KMS-11 (cell line): ENCODE measurements at regions not wholly inside any gene's neighbourhood (a gene's known extent, or its start where the extent isn't known, plus 50 kb on each side); places are given as distances from the start of the nearest gene placed in this dataset.

Experiments used
- H2AFZ ChIP-seq: fragments of 200-600 bp; sonication (generic); 2 replicates; pipeline ENCODE4 v1.6.1; 2016; ENCODE audit warnings: antibody characterized with exemption, mixed run types, low read depth
- H3K27ac ChIP-seq: fragments of 200-600 bp; sonication (generic); 2 replicates; pipeline ENCODE4 v1.6.1; 2016; ENCODE audit warnings: mild to moderate bottlenecking, mixed run types
- H3K27me3 ChIP-seq: fragments of 200-600 bp; sonication (generic); 2 replicates; pipeline ENCODE4 v1.6.1; 2017; ENCODE audit warnings: mild to moderate bottlenecking, low read depth, mixed run types, moderate library complexity; ENCODE audit not compliant: insufficient read depth
- H3K36me3 ChIP-seq: fragments of 200-600 bp; sonication (generic); 2 replicates; pipeline ENCODE4 v1.6.1; 2017; ENCODE audit warnings: mild to moderate bottlenecking, mixed run types; ENCODE audit not compliant: insufficient read depth
- H3K4me1 ChIP-seq: fragments of 200-600 bp; sonication (generic); 2 replicates; pipeline ENCODE4 v1.6.1; 2016; ENCODE audit warnings: mild to moderate bottlenecking, low read depth, mixed run types; ENCODE audit not compliant: poor library complexity, severe bottlenecking
- H3K4me2 ChIP-seq: fragments of 200-600 bp; sonication (generic); 2 replicates; pipeline ENCODE4 v1.7.0; 2016; ENCODE audit warnings: mild to moderate bottlenecking, mixed run types
- H3K4me3 ChIP-seq: fragments of 200-600 bp; sonication (generic); IDR thresholded peaks from 2 replicates; pipeline ENCODE4 v1.6.1; 2017; ENCODE audit warnings: low read depth, low read length, mixed read lengths; ENCODE audit not compliant: insufficient read depth
- H3K79me2 ChIP-seq: fragments of 200-600 bp; sonication (generic); 2 replicates; pipeline ENCODE4 v1.6.1; 2016; ENCODE audit warnings: low read depth, mixed run types; ENCODE audit not compliant: insufficient read depth
- H3K9ac ChIP-seq: fragments of 200-600 bp; sonication (generic); 2 replicates; pipeline ENCODE4 v1.6.1; 2016; ENCODE audit warnings: mild to moderate bottlenecking, mixed run types
- H4K20me1 ChIP-seq: fragments of 200-600 bp; sonication (generic); 2 replicates; pipeline ENCODE4 v1.6.1; 2016; ENCODE audit warnings: mild to moderate bottlenecking, mixed run types; ENCODE audit not compliant: insufficient read depth
- CTCF ChIP-seq: fragments of 200-600 bp; sonication (generic); conservative IDR thresholded peaks from 2 replicates; pipeline ENCODE4 v1.6.1; 2017; ENCODE audit warnings: low read depth, mild to moderate bottlenecking, antibody characterized with exemption, low read length, moderate library complexity, mixed read lengths

DNA sequence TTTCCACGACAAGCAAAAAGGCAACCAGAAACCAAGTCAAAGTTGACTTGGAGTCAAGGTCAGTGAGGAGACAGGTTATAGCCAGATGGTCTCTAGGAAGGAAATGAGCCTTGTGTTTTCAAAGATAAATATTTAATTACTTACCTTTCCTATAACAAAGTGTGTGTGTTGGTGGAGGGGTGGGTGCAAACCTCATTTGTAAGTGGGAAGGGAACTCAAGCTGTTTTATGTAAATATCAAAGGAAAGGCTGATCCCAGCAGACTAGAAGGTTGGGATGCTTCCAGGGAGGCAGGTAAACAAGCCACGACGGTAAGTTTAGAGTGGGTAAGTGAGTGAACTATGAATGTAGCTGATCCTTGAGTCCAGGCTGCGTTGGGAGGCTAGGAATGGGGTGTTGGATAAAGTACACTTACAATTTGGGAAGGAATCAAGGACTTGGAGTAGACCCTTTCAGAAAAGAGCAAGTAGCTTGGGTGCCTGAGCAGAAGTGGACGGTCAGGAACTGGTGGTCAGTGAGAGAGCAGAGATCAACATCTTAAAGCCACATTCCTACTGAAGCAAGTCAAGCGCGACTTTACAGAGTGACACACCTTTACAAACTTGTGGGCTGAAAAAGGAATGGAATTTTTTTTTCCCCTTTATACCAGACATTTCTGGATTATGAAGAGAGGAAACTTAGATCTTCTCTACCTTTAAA is 82.0 kb upstream of the TBL1XR1 start:
- Histone ChIP-seq H3K27me3 (no peaks in the 10 kb centered on the region), H2AFZ (no peak overlapping the region), H3K36me3 (no peaks in the 10 kb centered on the region), H3K79me2 (no peaks in the 10 kb centered on the region), H4K20me1 (no peaks in the 10 kb centered on the region), H3K9ac (no peak overlapping the region), H3K4me1 (no peaks in the 10 kb centered on the region), H3K4me2 (no peak overlapping the region), H3K4me3 (no peak overlapping the region), H3K27ac (no peak overlapping the region)
- TF ChIP-seq CTCF = no peak

GRCh38 chr3:177281292-177282118 is 84.2 kb upstream of the TBL1XR1 start:
- Histone ChIP-seq H4K20me1 (no peaks in the 10 kb centered on the region), H3K27me3 (no peaks in the 10 kb centered on the region), H3K4me3 (no peak overlapping the region), H3K36me3 (no peaks in the 10 kb centered on the region), H3K9ac (no peak overlapping the region), H3K27ac (no peak overlapping the region), H3K4me1 (no peaks in the 10 kb centered on the region), H3K79me2 (no peaks in the 10 kb centered on the region), H2AFZ (no peak overlapping the region), H3K4me2 (no peak overlapping the region)
- no peak for TF ChIP-seq CTCF

GRCh38 chr3:177282119-177282655 is 84.9 kb upstream of the TBL1XR1 start:
- Histone ChIP-seq H2AFZ (no peak overlapping the region), H3K36me3 (no peaks in the 10 kb centered on the region), H3K9ac (no peak overlapping the region), H3K79me2 (no peaks in the 10 kb centered on the region), H3K4me1 (no peaks in the 10 kb centered on the region), H3K4me2 (no peak overlapping the region), H3K4me3 (no peak overlapping the region), H4K20me1 (no peaks in the 10 kb centered on the region), H3K27me3 (no peaks in the 10 kb centered on the region), H3K27ac (no peak overlapping the region)
- no peak for TF ChIP-seq CTCF

- Histone ChIP-seq H2AFZ (no peak overlapping the region), H3K27me3 (no peaks in the 10 kb centered on the region), H3K9ac (no peak overlapping the region)
These were observed 86.7 kb upstream of the TBL1XR1 start for GRCh38 chr3:177283983-177284382.

More at GRCh38 chr3:177283983-177284382, 86.7 kb upstream of the TBL1XR1 start:
- Histone ChIP-seq H3K4me2 (no peak overlapping the region), H4K20me1 (no peaks in the 10 kb centered on the region), H3K4me3 (no peak overlapping the region), H3K27ac (no peak overlapping the region), H3K4me1 (no peaks in the 10 kb centered on the region), H3K36me3 (no peaks in the 10 kb centered on the region), H3K79me2 (no peaks in the 10 kb centered on the region)
- no peak for TF ChIP-seq CTCF
